OCI-LY1 (cell line): ENCODE measurements at regions not wholly inside any gene's neighbourhood (a gene's known extent, or its start where the extent isn't known, plus 50 kb on each side); places are given as distances from the start of the nearest gene placed in this dataset.
"Not testable (repeated sequence)": the region's sequence is repeated elsewhere in the genome, so short reads cannot be mapped to it uniquely, and the experiment has no call there.

ENCODE experiments used
- EZH2 ChIP-seq: fragments of 200-600 bp; sonication (generic), shearing (Covaris generic); IDR thresholded peaks from 2 replicates; pipeline ENCODE4 v1.8.0; 2017; ENCODE audit warnings: borderline replicate concordance, mixed run types, mild to moderate bottlenecking, antibody characterized with exemption, low read length, moderate library complexity, mixed read lengths
- TF ChIP-seq, protein P1 (sequence below): fragments of 200-600 bp; sonication (generic), shearing (Covaris generic); IDR thresholded peaks from 2 replicates; pipeline ENCODE4 v1.5.1; 2017; ENCODE audit warnings: mild to moderate bottlenecking, antibody characterized with exemption, low read length, moderate library complexity, mixed read lengths

DNA sequence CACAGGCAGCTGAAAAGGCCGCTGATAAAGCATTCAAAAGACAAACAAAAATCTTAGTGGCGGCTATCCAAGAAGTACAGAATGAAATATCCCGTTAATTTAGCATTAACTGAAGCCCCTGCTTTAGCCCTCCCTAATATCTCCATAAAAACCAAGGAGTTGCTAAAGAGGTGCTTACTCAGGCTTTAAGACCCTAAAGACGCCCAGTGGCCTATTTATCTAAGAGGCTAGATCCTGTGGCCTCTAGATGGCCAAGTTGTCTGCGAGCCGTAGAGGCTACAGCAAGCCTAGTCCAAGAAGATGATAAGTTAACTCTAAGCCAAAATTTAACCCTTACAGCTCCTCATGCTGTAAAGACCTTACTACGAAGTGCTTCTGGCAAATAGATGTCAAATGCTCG is 133.4 kb upstream of the ROPN1B start:
- TF ChIP-seq, protein P1, sequence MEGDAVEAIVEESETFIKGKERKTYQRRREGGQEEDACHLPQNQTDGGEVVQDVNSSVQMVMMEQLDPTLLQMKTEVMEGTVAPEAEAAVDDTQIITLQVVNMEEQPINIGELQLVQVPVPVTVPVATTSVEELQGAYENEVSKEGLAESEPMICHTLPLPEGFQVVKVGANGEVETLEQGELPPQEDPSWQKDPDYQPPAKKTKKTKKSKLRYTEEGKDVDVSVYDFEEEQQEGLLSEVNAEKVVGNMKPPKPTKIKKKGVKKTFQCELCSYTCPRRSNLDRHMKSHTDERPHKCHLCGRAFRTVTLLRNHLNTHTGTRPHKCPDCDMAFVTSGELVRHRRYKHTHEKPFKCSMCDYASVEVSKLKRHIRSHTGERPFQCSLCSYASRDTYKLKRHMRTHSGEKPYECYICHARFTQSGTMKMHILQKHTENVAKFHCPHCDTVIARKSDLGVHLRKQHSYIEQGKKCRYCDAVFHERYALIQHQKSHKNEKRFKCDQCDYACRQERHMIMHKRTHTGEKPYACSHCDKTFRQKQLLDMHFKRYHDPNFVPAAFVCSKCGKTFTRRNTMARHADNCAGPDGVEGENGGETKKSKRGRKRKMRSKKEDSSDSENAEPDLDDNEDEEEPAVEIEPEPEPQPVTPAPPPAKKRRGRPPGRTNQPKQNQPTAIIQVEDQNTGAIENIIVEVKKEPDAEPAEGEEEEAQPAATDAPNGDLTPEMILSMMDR: not testable (repeated sequence)
- not testable (repeated sequence) for TF ChIP-seq EZH2
